ENCODE measurements at regions not wholly inside any gene's neighbourhood (a gene's known extent, or its start where the extent isn't known, plus 50 kb on each side); places are given as distances from the start of the nearest gene placed in this dataset.
"Not testable (repeated sequence)": the region's sequence is repeated elsewhere in the genome, so short reads cannot be mapped to it uniquely, and the experiment has no call there.

- no peaks in the 10 kb centered on the region for H3K27me3 ChIP-seq (ENCODE audit: insufficient read depth, low read length)
- no peaks in the 10 kb centered on the region for H4K20me1 ChIP-seq (ENCODE audit: insufficient read depth, low read length)
- H3K4me3 ChIP-seq (ENCODE audit: insufficient read depth, low read length), result peak overlapping the region; percentile 46
- no peak for DNase-seq (ENCODE audit: insufficient read length, low spot score, missing footprints)
- H3K4me2 ChIP-seq (ENCODE audit: insufficient read depth, low read length), result peak overlapping the region; percentile 71
- no peak for TF ChIP-seq CTCF (IDR thresholded peaks at IDR 0.05; ENCODE audit: extremely low read depth, low read depth, low read length)
- no peaks in the 10 kb centered on the region for H3K9me3 ChIP-seq (ENCODE audit: low read depth, low read length)
- no peaks in the 10 kb centered on the region for H3K79me2 ChIP-seq (ENCODE audit: insufficient read depth, low read length)
- peaks cover 14% of the 10 kb centered on the region for H3K4me1 ChIP-seq (ENCODE audit: insufficient read depth, low read length)
- H3K27ac ChIP-seq (ENCODE audit: low read depth, low read length), result no peak overlapping the region
- H2AFZ ChIP-seq (ENCODE audit: low read length), result no peak overlapping the region
- no peaks in the 10 kb centered on the region for H3K36me3 ChIP-seq (ENCODE audit: insufficient read depth, low read length)
These were observed 193.7 kb upstream of the RXFP2 start for GRCh38 chr13:31545616-31546015.

DNA sequence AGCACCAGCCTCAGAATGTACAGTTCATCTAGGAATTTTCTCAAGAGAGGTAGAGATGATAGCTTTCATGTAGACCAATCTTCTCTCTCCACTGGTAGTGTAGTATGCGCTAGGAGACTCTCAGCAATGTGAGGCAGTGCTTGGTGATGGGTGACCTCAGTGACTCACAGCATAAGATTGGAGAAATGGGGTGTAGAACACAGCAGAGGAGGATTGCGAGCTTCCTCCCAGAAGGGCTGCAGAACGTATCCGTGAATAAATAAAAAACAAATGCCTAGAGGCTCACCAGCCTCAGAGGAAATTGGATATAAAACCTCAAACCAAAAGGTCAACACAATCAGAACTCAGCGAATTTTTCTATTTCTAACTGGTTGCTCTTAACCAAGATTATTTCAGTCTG lies 182.9 kb upstream of the RXFP2 start:
- H3K27ac ChIP-seq (ENCODE audit: low read depth, low read length), result peak overlapping the region; percentile 85
- DNase-seq (ENCODE audit: insufficient read length, low spot score, missing footprints), result no peak

DNA sequence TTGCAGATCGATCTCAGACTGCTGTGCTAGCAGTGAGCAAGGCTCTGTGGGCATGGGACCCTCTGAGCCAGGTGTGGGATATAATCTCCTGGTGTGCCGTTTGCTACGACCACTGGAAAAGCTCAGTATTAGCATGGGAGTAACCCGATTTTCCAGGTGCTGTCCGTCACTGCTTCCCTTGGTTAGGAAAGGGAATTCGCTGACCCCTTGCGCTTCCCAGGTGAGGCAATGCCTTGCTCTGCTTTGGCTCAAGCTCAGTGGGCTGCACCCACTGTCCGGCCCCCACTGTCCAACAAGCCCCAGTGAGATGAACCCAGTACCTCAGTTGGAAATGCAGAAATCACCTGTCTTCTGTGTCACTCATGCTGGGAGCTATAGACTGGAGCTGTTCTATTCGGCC lies 155.1 kb upstream of the RXFP2 start:
- H3K4me1 ChIP-seq (ENCODE audit: insufficient read depth, low read length), result peaks cover 14% of the 10 kb centered on the region
- not testable (repeated sequence) for H3K36me3 ChIP-seq (ENCODE audit: insufficient read depth, low read length); H3K4me2 ChIP-seq (ENCODE audit: insufficient read depth, low read length); H3K27ac ChIP-seq (ENCODE audit: low read depth, low read length); H2AFZ ChIP-seq (ENCODE audit: low read length); H3K27me3 ChIP-seq (ENCODE audit: insufficient read depth, low read length); H4K20me1 ChIP-seq (ENCODE audit: insufficient read depth, low read length); H3K4me3 ChIP-seq (ENCODE audit: insufficient read depth, low read length); H3K79me2 ChIP-seq (ENCODE audit: insufficient read depth, low read length); DNase-seq (ENCODE audit: insufficient read length, low spot score, missing footprints); H3K9me3 ChIP-seq (ENCODE audit: low read depth, low read length)

More for the DNA sequence above, 182.9 kb upstream of the RXFP2 start:
- no peak for TF ChIP-seq CTCF (IDR thresholded peaks at IDR 0.05; ENCODE audit: extremely low read depth, low read depth, low read length)
- Histone ChIP-seq H3K9me3 (ENCODE audit: low read depth, low read length) (no peaks in the 10 kb centered on the region), H3K27me3 (ENCODE audit: insufficient read depth, low read length) (no peaks in the 10 kb centered on the region), H3K79me2 (ENCODE audit: insufficient read depth, low read length) (no peaks in the 10 kb centered on the region), H3K4me1 (ENCODE audit: insufficient read depth, low read length) (peaks cover 22% of the 10 kb centered on the region), H4K20me1 (ENCODE audit: insufficient read depth, low read length) (no peaks in the 10 kb centered on the region), H3K36me3 (ENCODE audit: insufficient read depth, low read length) (no peaks in the 10 kb centered on the region), H3K4me2 (ENCODE audit: insufficient read depth, low read length) (peak overlapping the region; percentile 76), H2AFZ (ENCODE audit: low read length) (peak overlapping the region; percentile 79), H3K4me3 (ENCODE audit: insufficient read depth, low read length) (peak overlapping the region; percentile 47)

GRCh38 chr13:31587698-31588266 lies 151.5 kb upstream of the RXFP2 start:
- H3K4me2 ChIP-seq (ENCODE audit: insufficient read depth, low read length), result no peak overlapping the region
- peaks cover 21% of the 10 kb centered on the region for H3K4me1 ChIP-seq (ENCODE audit: insufficient read depth, low read length)
- H3K4me3 ChIP-seq (ENCODE audit: insufficient read depth, low read length), result no peak overlapping the region
- H3K27ac ChIP-seq (ENCODE audit: low read depth, low read length), result no peak overlapping the region
- no peak for TF ChIP-seq CTCF (IDR thresholded peaks at IDR 0.05; ENCODE audit: extremely low read depth, low read depth, low read length)
- H4K20me1 ChIP-seq (ENCODE audit: insufficient read depth, low read length), result no peaks in the 10 kb centered on the region
- no peaks in the 10 kb centered on the region for H3K36me3 ChIP-seq (ENCODE audit: insufficient read depth, low read length)
- DNase-seq (ENCODE audit: insufficient read length, low spot score, missing footprints), result peak; percentile 21
- H3K27me3 ChIP-seq (ENCODE audit: insufficient read depth, low read length), result no peaks in the 10 kb centered on the region
- no peaks in the 10 kb centered on the region for H3K79me2 ChIP-seq (ENCODE audit: insufficient read depth, low read length)
- H3K9me3 ChIP-seq (ENCODE audit: low read depth, low read length), result peaks cover 2% of the 10 kb centered on the region
- H2AFZ ChIP-seq (ENCODE audit: low read length), result peak overlapping the region; percentile 21

All from osteoblast (primary cell).